GM13976 (cell line): ENCODE measurements at regions not wholly inside any gene's neighbourhood (a gene's known extent, or its start where the extent isn't known, plus 50 kb on each side); places are given as distances from the start of the nearest gene placed in this dataset.
"Not testable (repeated sequence)": the region's sequence is repeated elsewhere in the genome, so short reads cannot be mapped to it uniquely, and the experiment has no call there.

Source experiments
- DNase-seq: peaks from one replicate; pipeline ENCODE4 v3.0.0; 2012; ENCODE audit warnings: low spot score
- CTCF ChIP-seq: IDR thresholded peaks from 2 replicates; pipeline ENCODE4 v1.5.1; 2012; ENCODE audit warnings: borderline replicate concordance, mild to moderate bottlenecking; ENCODE audit not compliant: insufficient read depth; ENCODE audit errors: extremely low read depth, missing control alignments, control extremely low read depth
- in situ Hi-C: fragments of 300-500 bp; cut with MboI; formaldehyde crosslinking; loops from one replicate; pipeline ENCODE4 v1.12.0; 2022; ENCODE audit warnings: low sequenced_read_pairs, mixed read lengths, inconsistent platforms; ENCODE audit not compliant: unreplicated experiment

DNA sequence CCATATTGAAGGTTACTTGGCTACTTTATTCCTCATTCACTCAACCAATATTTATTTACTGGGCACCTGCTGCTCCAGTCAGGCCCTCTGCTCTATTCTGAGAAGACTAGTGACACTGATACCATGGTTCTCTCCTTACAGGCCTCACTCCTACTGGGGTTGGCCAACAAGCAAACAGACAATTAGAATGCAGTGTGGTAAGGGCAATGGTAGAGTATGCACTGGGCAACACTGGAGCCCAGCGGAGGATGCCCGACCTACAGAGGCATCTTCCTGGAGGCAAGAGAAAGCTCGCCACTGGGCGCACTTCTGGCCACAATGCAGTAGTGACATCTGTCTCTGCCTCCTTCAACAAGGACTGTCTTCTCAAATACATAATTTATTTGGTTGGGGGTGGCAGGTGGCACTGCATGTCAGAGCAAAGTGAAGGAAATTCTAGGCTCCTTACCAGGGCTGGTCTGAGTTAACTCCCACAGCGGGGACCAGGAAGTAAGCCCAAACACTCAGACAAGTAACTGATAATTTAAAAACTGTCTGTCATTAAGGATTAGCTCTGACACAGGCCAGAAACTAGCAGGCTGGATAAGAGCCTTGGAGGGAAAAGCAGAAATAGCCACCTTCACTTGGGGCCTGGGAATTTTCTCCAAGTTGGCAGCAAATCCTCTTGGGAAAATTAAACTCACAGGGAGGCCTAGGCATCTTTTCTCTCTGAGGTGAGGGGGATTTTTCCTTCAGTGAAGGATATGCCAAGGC, 150.7 kb upstream of the EOLA2 start:
- in situ Hi-C loops, result no loop called here
- TF ChIP-seq CTCF, result no peak
- no peak for DNase-seq

- in situ Hi-C loops, result not testable (repeated sequence)
Measured at GRCh38 chrX:150091300-150091699, 153.0 kb upstream of the EOLA2 start.

GRCh38 chrX:150092549-150092948, 154.3 kb upstream of the EOLA2 start:
- no peak for DNase-seq
- in situ Hi-C loops, result no loop called here
- TF ChIP-seq CTCF, result no peak

More at GRCh38 chrX:150091300-150091699, 153.0 kb upstream of the EOLA2 start:
- DNase-seq, result not testable (repeated sequence)

DNA sequence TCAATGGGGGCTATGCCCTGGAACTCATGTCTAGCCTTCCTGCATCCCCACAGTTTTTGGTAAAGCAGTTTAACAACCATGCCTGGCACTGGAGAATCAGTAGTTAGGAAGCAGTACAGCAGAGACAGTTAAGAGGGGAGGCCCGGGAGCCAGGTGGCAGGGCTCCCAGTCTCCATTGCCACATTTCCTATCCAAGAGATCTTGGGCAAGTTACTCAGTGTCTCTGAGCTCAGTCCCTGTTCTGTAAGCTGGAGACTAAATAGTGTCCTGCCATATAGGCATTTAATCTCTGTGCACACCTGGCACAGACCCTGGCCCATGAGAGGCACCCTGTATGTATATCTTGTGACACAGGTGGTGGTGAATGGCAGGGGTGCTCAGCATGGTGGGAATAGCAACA, 156.1 kb upstream of the EOLA2 start:
- in situ Hi-C loops, result no loop called here
- no peak for TF ChIP-seq CTCF
- DNase-seq, result no peak

- no peak for TF ChIP-seq CTCF
- in situ Hi-C loops, result no loop called here
Measured at GRCh38 chrX:150094996-150095395, 156.7 kb upstream of the EOLA2 start.

GRCh38 chrX:150099316-150099715, 161.0 kb upstream of the EOLA2 start:
- no peak for DNase-seq
- in situ Hi-C loops, result no loop called here
- no peak for TF ChIP-seq CTCF

More at GRCh38 chrX:150094996-150095395, 156.7 kb upstream of the EOLA2 start:
- no peak for DNase-seq

DNA sequence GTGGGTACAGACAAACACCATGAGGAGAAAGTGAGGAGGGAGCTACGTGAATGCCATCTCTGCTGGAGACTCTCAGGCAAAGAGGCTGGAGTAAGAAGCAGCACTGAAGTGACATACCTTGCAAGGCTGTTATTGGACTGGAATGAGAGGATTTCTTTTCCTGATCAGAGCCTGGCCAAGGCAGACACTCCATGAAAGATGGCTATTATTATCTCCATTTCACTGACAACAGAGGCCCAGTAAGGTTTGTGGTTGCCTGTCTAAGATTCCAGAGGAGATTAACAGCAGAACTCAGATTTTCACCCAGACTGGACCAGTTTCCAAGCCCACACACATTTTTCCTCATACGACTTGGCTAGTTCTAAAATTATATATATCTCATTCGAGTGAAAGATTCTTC, 162.0 kb upstream of the EOLA2 start:
- no peak for TF ChIP-seq CTCF
- no peak for DNase-seq
- in situ Hi-C loops, result no loop called here
